ENCODE measurements at regions not wholly inside any gene's neighbourhood (a gene's known extent, or its start where the extent isn't known, plus 50 kb on each side); places are given as distances from the start of the nearest gene placed in this dataset.

GRCh38 chr3:104669083-104669482, 697.6 kb upstream of the ALCAM start:
- no peak for TF ChIP-seq CTCF (IDR thresholded peaks at IDR 0.05; ENCODE audit: low read depth, low read length)
- no peak for TF ChIP-seq POLR2A (IDR thresholded peaks at IDR 0.05; ENCODE audit: extremely low read depth, insufficient read length)
- no peak for TF ChIP-seq MAX (IDR thresholded peaks at IDR 0.05; ENCODE audit: low read depth, low read length)
- no peak for TF ChIP-seq MYC (IDR thresholded peaks at IDR 0.05; ENCODE audit: low read depth, low read length)

Data from NB4 (cell line).